Suppressor macrophage treated with lipopolysaccharide for 1 hour (primary cell): ENCODE measurements at regions not wholly inside any gene's neighbourhood (a gene's known extent, or its start where the extent isn't known, plus 50 kb on each side); places are given as distances from the start of the nearest gene placed in this dataset.
"Not testable (repeated sequence)": the region's sequence is repeated elsewhere in the genome, so short reads cannot be mapped to it uniquely, and the experiment has no call there.

Experiments
- DNase-seq, 3 donors: peaks; one replicate each; pipeline ENCODE4 v3.0.0-alpha.2; 2020 to 2022

DNA sequence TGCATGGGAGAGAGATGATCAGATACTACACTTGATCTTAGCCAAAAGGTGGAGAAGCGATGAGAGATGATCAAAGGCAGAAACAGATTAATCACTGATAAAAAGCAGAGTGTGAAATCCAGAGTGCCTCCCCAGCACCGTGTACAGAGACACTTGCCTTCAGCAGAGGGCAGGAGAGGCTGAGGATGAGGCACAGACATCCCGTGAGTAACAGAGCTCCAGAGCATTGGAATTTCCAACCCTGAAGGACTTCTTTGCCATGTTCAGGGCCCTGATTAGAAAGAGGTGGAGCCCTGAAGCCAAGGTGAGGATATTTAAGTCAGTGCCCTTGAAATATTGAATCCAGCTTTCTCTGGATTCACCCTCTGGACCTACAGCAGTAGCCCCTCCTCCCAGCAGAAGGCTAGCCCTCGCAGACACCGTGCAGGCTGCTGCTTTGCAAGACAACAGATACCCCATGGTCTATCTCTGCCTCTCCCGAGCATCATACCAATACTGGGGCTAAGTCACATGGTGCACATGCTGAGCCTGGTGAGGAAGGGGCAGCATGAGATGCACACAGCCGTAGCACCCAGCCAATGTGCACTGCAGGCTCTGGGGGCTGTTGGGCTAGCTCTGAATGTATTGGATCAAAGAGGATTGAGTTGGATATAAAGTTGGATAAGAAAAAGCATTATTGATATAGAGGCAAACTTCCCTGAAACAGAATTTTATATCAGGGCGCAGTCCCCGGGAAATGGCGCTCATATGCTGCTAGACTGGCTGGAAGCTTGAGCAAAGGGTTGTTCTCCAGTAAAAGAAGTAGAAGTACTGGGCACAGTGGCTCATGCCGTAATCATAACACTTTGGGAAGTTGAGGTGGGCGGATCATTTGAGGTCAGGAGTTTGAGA lies 200.3 kb upstream of the B3GAT1 start:
- no peak for DNase-seq

DNA sequence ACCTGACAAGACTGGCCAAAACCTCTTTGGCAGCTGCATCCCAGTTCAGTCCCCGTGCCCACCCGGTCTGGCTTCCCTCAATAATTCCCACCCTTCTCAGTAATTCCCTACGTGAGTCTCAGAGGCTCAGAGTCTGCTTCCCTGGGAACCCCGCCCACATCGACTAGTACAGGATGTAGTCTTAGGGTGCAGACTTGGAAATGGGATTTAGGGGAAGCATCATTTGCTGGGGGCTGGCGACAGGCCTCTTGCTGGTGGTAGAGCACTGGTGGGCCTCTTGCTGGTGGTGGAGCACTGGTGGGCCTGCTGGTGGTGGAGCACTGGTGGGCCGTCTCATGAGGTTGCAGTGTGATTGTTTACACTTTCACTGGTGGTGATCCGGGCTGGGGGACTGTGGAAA lies 199.5 kb upstream of the B3GAT1 start:
- DNase-seq, result no peak

DNA sequence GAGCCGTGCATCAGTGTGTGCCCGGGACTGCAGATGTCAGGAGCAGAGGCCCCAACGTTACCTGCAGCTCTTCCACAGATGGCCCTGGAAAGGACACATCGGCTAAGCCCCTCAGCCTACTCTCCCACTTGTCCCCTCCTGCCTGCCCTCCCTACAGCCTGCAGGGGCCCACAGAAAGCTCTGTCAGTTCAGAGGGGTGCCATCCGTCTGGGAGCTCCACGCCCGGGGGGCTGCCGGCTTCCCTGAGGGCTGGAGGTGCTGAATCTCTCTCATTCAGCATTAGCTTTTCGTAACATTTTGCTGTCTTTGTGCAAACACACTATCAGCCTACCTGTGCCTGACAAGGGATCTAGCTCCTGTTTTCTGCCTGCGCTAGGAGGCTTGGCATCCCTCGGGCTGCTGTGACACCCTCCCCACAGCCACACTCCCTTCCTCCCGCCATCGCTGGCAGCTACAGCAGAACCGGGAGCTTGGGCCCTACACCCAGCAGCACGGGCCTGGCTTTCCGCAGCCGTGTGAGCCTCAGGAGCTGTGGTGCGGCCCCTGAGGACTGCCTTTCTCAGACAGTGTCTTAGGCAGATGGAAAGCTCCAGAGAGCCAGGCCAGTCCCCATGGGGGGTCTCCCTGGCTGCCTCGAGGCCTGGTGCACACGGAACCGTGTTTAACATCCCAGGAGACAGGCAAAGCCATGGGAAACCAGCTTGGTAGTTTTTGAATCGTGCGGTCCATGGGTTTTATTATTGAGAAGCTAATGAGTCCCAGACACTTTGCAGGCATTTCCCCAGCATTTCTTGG lies 198.3 kb upstream of the B3GAT1 start:
- DNase-seq, result no peak

DNA sequence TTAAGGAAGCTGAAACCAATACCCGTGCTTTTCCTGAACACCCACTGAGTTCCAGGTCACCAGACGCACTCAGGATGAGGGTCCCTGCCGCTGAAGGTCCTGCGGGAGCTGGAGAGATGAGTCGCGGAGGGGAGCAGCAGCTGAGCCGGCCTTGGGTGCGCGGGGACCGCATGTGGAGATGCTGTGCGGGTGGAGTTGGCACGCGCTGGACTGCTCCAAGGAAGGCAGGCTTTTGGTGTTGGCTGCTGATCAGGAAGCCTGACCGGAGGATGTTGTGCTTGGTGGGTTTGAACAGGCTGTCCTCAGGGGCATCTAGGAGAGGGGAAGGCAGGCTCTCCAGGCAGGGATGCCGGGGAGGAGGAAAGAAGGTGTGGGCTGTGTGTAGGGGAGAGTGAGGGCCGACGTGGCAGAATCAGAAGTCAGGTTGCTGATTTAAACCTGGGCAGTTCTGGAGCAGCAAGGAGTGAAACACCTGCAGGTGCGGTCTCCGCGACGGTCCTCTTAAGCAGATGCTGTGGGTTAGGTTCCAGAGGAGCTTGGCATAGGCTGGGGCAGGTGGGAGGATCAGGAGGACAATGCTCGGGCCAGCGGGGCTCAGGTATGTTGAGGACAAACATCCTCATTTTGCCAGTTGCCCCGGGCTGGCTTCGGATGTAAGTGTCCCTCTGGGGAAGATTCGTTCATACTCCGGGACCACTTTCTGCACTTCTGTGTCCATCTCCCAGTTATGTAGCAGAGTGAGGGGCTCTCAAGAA lies 197.5 kb upstream of the B3GAT1 start:
- no peak for DNase-seq

DNA sequence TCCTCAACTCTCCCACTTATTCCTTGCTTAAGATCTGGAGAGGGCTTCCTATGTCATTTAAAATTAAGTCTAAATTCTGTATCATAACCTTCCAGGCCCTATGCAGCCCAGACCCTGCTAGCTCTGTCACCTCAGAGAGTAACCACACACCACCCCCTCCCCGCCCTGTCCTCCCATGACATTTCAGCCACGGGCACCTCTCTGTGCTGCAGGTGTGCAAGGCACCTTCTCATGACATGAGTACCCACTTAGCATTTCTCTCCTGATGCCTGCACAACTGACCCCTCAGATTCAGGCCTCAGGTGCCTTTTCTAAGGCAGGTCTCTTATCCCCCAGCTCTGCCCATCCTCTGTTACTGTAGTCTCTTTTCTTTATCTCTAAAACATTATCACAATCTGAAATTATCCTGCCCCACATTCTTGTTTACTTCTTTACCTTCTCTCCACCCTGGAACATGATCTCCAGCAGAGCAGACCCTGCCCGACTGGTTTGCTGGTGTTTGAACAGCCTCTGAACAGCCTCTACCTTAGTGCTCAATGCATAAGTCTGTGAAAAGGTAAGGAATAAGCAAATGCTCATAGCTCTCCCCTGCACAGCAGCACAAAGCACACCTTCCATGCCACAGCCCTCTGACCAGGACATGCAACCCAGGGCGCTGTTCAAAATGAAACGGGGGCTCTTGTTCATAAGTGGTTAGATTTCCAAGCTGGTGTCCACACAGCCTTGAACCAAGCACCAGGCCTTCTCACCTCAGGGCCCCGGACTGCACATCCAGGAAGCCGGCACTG lies 196.1 kb upstream of the B3GAT1 start:
- no peak for DNase-seq

DNA sequence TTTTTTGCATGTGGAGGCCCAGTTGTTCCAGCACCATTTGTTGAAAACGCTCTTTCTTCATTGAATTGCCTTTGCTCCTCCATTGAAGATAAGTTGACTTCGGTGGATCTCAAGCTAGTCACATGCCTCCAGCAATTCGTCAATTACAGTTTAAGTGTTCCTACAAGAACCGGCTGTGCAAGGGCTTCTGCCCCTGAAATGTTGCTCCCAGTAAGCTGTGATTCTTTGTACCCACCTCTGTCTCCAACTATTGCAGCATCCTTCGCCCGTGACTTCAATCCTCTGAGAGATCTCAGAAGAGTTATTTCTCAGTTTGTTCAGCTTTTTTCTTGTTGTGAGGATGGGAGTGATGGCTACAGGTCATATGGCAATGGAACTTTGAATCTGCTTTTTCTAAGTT lies 194.2 kb upstream of the B3GAT1 start:
- no peak for DNase-seq

DNA sequence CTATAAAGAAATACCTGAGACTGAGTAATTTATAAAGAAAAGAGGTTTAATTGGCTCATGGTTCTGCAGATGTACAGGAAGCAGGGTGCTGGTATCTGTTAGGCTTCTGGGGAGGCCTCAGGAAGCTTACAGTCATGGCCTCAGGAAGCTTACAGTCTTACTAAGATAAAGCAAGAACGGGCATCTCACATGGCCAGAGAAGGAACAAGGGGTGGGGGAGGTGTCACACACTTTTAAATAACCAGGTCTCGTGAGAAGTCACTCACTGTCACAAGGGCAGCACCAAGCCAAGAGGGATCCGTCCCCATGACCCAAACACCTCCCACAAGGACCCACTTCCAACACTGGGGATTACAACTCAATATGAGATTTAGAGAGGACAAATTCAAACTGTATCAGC lies 192.8 kb upstream of the B3GAT1 start:
- DNase-seq, result no peak

DNA sequence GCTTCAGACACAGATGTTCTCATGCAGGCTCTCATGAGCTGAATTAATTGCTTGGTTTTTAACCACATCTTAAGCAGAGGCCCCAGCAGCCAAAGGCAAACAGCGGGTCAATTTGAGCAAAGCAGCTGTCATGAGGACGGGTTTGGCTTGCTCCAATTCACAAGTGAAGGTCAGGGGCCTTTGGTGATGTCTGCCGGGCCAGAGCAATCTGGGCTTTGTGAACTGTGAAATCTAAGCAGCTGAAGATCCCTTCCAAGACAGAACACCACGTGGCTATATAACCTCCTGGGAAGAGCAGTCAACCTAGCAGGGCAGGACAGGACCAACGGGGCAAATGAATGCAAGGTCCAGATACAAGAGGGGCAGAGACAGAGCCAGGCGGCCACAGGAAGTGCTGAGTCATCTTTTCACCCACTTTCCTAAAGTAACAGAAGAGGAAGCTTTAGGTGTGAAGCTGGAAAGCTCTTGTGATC lies 187.3 kb upstream of the B3GAT1 start:
- DNase-seq, result no peak

DNA sequence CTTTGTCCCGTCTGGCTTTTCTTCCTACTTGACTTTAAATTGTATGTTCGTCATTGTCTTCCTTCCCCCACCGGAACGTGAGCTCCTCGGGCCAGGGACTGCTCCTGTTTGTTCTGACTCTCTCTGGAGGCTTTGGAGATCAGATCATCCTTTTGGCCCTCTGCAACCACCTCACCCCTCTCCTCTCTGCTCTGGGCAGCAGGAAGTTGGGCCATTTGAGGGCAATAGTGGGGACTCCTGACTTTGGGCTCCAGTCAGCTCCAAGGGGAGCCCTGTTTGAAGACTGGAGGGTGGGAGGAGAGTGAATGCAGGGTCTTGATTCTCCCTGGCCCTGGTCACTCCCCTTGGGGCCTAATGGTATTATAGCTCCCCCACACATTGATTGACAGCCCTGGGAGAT lies 186.3 kb upstream of the B3GAT1 start:
- no peak for DNase-seq

DNA sequence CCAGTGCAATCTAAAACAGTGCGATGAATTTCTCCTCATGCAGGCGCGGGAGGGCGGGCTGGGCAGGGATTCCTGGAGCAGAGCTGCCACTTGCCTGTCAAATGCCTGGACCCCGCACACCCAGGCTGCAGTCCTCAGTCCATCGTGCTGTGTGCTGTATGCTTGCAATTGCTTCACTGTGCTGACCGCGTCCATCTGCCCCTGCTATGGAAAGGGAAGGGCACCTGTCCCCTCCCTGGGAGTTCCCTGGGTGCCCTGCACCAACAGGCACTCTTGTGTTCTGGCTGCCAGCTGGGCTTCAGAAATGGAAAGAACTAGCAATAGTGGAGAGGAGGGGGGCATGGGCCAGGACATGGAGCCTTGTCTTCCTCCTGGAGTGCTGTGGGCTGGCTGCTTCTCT lies 185.4 kb upstream of the B3GAT1 start:
- DNase-seq, result no peak

DNA sequence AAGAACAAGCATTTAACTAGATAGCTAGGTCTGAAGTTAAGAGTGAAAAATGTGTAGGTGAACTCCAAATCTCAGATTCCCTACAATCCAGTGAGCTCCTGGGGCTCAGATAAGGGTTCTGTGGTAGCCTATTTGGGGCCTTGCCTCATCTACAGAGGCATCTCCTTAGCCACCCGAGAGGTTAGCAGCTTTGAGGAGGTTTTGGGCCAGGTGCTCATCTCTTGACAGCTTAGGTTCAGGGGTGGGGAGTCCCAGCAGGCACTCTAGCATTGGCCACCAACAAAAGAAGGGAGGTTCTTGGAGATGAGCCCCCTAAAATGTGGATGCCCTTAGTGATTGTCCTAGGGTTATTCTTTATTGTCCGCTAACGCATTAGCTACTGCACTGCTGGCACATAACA lies 184.4 kb upstream of the B3GAT1 start:
- no peak for DNase-seq

DNA sequence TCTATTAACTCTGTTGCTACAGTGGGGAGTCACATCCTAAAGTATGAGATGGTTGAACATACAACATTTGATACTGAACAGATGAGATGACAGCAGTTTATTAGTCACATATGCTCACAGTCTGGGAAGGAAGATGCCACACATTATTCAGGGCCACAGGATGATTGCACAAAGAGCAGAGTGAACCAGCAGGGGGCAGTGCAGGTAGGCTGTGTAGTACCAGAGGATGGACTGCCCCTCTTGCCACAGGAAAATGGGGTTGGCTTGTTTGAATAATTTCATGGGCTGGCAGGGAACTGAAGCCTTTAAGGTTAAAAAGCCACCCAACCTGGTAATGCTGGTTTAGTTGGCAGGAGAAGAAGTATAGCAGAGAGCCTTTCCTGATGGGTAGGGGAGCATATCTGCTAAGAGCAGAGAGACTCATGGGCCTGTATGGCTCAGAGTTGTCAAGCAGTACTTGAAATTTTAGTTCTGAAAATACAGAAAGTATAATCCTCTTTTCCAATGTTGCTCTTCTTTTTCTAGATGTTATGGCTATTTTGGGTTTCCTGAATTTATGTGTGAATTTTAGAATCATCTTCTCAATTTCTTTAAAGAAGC lies 180.4 kb upstream of the B3GAT1 start:
- DNase-seq, result peak; percentile 54 to 67 (median 63)

DNA sequence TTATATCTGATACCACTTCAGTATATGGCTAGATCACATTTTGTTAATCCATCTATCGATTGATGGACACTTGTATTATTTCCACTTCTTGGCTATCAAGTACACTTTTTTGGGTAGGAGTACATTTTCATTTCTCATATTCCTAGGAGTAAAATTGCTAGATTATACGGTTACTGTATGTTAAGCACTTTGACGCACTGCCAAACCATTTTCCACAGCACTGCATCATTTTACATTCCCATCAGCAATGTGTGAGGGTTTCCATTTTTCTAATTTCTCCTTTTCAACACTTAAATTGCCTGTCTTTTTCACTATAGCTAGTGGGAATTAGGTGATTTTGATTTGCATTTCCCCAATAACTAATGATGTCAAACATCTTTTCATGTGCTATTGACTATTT lies 179.3 kb upstream of the B3GAT1 start:
- no peak for DNase-seq

DNA sequence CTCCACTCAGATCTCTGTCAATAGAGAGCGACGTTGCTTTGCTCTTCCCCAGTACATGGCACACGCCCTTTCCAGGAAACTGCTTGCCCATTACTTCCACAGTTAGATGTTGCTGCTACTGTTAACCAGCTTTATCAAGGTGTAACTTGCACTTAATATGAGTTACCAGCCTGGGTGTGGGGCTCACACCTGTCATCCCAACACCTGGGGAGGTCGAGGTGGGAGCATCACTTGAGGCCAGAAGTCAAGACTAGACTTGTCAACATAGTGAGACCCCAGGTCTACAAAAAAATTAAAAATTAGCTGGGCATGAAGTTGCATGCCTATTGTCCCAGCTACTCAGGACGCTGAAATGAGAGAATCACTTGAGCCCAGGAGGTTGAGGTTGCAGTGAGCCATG lies 177.1 kb upstream of the B3GAT1 start:
- no peak for DNase-seq

DNA sequence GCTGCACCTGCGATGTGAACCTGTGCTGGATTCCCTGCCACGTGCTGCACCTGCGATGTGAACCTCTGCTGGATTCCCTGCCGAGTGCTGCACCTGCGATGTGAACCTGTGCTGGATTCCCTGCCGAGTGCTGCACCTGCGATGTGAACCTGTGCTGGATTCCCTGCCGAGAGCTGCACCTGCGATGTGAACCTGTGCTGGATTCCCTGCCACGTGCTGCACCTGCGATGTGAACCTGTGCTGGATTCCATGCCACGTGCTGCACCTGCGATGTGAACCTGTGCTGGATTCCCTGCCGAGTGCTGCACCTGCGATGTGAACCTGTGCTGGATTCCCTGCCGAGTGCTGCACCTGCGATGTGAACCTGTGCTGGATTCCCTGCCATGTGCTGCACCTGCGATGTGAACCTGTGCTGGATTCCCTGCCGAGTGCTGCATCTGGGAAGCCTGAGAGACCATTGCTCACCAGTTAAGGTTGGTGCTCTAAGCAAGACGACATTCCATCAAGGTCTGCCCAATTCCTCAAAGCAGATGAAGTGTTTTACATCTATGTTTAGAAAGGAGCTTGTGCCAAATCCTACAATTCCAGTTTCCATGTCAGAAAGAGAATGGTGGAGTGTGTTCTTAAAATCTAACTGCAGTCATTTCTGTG lies 176.5 kb upstream of the B3GAT1 start:
- not testable (repeated sequence) for DNase-seq

DNA sequence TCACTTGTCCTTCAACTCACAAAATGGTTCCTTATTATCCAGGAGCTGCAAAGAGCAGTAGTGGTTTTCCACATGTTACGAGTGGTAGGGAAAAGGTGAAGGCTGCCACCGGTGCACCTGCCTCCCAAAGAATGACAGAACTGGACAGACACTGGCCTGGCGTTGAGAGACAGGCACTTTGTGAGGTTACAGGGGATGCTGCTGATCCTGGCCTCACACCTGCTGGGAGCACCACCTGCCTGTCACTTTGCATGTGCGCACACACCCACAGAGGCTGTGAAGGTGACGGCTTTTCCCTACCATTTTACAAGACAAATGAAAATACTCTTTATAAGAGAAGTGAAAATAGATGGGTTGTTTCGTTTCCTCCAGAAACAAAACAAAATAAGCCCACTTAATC lies 175.3 kb upstream of the B3GAT1 start:
- DNase-seq, result no peak

DNA sequence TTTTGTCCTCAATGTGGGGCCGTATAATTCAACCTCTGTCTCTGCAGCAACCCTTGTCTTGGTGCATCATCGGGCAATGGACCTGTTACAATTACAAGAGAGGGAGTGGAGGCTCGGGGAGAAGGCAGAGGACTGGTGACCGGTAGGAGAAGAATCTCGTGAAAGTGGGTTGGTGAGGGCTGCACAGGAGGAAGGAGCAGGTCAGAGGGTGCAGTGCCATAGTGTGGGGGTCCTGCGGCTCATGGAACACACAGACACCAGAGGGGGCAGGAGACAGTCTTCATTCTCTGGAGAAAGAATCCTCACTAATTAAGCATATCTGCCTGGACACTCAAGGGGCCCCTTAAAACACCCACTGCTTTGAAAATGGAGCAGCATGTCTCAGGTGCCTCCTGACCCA lies 174.7 kb upstream of the B3GAT1 start:
- DNase-seq, result no peak

DNA sequence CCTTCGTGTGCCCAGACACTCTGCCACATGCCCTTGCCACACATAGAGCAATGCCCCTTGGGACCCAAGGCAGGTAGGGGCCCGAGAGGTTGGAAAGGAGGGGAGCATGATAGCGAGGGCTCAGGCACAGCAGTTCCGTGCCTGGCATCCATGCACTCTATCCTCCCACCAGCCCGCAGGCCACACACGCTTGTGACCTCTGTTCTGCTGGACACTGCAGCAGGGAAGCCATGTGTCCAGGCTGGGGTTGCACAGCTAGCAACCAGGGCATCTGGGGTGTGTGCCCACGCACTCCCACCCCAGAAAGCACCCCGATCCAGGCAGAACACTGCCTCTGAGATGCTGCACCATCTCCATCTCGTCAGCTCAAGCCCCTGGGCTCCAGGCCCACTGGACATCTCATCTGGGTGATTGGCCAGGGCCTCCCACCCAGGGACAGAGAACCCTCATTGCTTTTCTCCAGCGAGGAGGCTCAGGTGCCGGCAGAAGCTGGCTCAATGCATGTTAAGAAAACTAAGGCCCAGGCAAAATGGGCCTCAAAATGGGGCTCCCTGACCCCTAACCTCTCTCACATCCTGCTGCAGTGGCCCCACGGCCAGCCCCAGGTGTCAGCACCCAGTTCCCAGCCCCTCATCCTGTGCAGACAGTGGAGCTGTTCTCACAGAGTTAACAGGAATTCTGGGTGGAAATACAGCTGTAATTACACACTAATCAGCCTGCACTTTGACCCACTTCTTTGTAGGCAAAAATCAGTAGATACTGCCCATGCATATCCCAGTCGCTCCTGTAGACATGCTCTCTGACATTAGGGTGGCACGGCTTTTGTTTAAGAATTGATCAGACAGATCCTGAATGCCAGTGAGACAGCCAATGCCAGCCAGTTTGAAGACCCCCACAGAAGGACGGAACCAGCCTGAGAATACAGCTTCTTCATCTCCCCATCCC lies 173.9 kb upstream of the B3GAT1 start:
- DNase-seq, result no peak

DNA sequence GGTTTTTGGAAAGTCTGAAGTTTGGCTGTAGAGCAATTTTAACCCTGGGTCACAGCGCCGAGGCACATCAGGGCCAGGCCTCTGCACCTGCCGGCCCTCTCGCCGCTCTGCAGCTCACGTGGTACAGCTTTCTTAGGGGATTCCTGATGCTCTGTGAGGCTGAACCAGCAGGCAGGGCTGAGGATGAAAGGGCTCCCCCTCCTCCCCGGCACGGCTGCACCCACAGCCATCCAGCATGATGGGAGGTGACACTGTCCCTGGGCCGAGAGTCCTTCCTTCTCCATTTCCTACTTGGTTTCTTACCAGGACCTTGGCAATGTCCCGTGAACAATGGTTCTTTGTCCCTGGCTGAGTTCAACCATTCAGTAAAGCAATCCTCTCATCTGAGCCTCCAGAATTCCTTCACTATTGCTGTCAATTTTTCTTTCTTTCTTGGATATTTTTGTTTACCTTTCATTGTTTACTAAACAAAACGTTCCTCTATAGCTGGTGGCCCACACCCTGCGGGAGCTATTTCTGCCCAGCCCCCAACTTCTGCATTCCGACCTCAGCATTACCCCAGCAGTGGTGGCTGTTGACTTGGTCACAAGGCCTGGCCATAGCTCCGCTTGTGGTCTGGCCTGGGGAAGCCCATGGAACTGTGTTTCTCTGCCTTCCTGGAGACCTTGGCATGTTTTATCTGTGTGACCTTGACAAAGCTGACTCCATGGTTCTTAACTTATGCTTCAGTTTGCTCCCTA lies 172.8 kb upstream of the B3GAT1 start:
- DNase-seq, result peak; percentile 52 to 67 (median 62)
